HT1080 (cell line): ENCODE measurements at regions not wholly inside any gene's neighbourhood (a gene's known extent, or its start where the extent isn't known, plus 50 kb on each side); places are given as distances from the start of the nearest gene placed in this dataset.

Experiments used
- DNase-seq: peaks from one replicate; pipeline ENCODE4 v3.0.0-alpha.2; 2015; ENCODE audit warnings: low read depth

DNA sequence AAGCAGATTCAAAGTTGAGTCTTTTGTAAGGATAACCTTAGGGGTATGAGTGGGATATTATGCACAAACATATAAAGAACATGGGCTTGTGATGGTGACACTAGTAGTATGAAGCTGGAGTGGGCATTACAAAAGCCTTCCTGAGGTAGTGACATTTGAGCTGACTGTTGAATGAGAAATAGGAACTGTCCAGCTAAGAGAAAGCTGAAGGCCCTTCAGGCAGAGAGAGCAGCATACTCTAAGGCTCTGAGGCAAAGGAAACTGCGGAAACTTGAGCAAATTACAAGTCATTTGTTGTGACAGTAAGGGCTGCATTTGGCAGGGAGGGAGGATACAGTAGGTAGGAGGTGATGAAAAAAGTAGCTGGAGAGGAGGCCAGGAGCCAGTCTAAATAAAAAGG, 190.7 kb upstream of the CD96 start:
- peak; percentile 27 for DNase-seq

DNA sequence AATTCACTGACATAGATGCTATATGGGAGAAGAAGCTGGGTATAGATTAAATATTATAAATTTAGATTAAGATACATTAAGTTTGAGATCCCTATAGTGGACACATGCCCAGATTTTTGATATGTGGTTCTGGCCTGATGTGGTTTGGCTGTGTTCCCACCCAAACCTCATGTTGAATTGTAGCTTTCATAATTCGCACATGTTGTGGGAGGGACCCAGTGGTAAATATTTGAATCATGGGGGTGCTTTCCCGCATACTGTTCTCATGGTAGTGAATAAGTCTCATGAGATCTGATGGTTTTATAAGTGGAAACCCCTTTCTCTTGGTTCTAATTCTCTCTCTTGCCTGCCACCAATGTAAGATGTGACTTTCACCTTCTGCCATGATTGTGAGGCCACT, 189.4 kb upstream of the CD96 start:
- peak; percentile 44 for DNase-seq

- DNase-seq = no peak
Observed at GRCh38 chr3:111359261-111360030, 182.6 kb upstream of the CD96 start.

GRCh38 chr3:111362381-111363009, 179.5 kb upstream of the CD96 start:
- DNase-seq = no peak

- no peak for DNase-seq
Observed at GRCh38 chr3:111366515-111366914, 175.5 kb upstream of the CD96 start.

DNA sequence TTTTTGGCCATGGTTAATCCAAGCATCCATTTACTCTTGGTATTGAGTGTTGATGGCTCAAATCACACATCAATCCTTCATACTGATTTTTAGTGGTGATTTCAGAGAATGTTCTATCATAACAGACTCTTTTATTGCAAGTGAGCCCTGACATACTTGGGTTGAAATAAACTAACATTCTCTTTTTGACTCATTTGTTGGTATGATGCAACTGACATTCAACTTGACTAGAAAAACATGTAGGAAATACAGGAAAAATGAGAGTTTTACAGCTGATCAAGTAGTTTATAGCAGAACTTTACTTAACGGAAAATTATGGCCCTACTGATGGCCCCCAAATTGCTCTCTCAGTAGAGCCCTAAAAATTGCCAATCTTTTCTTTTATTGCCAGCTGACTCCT, 173.9 kb upstream of the CD96 start:
- DNase-seq = no peak

GRCh38 chr3:111369958-111370357, 172.0 kb upstream of the CD96 start:
- DNase-seq = peak; percentile 73

GRCh38 chr3:111373239-111373638, 168.8 kb upstream of the CD96 start:
- DNase-seq = no peak

GRCh38 chr3:111373861-111374260, 168.1 kb upstream of the CD96 start:
- peak; percentile 74 for DNase-seq

DNA sequence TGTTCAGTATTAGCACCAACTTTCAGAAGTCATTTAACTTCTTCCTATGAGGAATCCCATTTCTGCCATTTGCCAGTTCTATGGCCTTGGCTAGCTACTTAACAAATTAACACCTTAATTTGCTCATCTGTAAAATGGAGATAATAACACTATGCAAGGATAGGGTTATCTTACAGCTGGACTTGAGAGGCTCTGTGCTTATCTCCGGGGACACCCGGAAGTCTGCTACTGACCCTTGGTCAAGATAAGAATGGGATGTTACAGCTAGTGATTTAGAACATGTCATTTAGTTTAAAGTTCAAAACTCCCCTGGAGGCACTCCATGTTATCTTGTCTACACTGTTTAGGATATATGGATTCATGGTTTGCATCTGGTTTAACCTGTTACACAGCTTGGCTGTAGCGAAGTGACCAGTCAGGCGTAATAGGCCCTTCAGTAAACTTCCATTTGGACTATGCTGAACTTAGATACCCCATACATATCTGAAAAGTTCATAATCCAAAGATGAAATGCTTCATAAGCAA, 156.0 kb upstream of the CD96 start:
- no peak for DNase-seq

DNA sequence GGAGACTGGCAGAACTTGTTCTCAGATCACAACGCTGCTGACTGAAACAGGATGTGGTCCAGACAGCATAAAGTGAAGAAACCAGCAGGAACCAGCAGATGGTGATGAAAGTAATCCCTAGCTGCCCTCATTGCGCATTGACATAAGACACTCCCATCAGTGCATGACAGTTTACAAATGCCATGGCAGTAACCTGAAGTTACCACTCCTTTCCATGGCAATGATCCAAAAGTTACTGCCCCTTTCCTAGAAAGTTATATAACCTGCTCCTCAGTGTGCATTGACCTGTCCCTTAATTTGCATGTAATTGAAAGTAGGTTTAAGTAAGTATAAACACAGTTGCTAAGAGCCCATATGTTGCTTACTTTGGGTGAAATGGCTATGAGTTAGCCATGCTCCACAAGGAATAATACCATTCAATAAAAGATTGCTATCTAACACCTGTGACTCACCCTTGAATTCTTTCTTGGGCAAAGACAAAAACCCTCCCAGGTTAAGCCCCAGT, 149.1 kb upstream of the CD96 start:
- peak; percentile 84 for DNase-seq

DNA sequence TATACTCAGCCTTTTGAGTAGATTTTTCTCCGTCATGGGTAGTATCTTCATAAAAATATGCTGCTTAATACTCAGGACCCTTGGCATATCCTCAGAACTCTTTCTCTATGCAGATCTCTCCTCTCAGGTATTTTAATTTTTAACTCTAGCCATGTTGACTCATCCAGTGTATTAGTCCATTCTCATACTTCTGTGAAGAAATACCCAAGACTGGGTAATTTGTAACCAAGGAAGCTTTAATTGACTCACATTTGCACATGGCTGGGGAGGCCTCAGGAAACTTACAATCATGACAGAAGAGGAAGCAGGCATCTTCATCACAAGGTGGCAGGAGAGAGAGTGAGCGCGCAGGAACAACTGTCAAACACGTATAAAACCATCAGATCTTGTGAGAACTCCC, 129.3 kb upstream of the CD96 start:
- DNase-seq = peak; percentile 11

DNA sequence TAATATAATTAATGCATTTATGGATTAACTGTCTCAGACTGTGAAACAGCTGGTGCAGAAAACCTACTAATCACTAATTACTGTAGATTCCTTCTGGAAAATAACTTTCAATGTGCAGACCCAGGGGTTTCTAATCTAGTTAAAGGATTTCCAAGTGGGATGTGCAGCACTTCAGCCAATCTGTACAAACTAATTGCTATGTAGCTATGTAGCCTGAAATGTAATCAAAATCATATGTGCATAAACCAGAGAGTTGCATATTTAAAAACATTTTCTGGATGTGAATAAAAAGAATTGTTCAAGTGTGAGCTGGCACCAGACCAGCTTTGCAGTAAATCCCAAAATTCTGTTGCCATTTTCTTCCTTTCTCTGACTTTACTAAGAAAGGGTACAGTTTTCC, 127.5 kb upstream of the CD96 start:
- no peak for DNase-seq

DNA sequence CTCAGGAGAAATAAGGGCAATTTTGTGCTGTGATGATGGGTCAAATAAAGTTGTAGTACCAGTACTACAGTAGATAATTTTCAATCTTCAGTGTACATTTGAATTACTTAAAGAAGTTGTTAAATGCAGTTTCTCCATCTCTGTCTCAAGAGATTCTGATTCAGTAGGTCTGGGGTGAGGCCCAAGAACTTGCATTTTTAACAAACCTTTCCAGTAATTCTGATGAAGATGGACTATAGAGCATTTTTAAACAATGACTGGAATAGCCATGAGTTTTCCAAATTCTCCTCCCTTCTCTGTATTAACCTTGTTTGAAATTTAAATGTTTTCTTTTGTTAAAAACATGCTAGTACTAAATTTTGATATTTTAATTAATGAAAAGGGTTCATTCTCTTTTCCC, 127.0 kb upstream of the CD96 start:
- no peak for DNase-seq

GRCh38 chr3:111418391-111418790, 123.6 kb upstream of the CD96 start:
- DNase-seq = no peak

DNA sequence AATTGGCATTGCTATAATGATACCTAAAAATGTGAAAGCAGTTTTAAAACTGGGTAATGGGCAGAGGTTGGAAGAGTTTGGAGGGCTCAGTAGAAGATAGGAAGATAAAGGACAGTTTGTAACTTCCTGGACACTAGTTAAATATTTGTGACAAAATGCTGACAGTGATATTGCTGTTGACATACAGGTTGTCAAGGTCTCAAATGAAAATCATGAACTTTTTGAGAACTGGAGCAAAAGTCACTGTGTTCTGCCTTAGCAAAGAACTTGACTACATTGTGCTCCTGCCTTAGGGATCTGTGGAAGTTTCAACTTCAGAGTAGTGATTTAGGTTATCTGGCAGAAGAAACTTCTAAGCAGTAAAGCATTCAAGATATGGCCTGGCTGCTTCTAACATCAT, 113.7 kb upstream of the CD96 start:
- no peak for DNase-seq

DNA sequence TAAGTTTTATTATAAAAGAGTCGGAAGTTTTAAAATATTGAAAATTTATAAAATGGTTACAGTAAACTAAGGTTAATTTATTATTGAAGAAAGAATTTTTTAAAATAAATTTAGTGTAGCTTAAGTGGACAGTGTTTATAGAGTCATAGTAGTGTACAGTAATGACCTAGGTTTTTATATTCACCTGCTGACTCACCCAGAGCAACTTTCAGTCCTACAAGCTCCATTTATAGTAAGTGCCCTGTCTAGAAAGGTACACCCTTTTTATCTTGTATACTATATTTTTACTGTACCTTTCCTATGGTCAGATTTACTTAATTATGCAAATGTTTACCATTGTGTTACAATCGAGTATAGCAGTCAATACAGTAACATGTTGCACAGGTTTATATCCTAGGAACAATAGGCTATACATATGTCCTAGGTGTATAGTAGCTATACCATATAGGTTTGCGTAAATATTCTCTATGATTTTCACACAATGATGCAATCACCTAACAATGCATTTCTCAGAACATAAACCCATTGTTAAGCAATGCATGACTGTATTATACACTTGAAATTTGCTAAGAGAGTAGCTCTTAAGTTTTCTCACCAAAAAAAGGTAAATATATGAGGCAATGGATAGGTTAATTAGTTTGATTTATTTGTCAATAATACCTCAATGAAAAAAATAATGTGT, 106.9 kb upstream of the CD96 start:
- DNase-seq = no peak

DNA sequence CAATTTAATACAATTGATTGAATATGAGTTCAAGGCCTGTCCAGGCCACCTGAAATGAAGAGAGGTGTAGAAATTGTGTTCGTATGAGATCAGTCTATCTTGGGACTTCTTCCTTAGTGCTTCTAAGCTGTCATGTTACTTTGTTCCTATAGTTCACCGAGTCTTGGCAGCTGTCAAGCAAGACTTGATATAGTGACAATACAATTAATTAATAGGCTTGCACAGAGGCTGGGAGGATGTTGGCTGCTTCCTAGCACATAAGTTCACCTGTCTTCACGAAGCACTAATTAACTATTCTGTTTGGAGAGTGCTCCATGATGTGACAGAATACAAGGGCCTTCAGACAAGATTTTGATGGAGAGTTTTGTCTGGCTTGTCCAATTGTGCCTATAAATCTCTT, 103.7 kb upstream of the CD96 start:
- DNase-seq = no peak

DNA sequence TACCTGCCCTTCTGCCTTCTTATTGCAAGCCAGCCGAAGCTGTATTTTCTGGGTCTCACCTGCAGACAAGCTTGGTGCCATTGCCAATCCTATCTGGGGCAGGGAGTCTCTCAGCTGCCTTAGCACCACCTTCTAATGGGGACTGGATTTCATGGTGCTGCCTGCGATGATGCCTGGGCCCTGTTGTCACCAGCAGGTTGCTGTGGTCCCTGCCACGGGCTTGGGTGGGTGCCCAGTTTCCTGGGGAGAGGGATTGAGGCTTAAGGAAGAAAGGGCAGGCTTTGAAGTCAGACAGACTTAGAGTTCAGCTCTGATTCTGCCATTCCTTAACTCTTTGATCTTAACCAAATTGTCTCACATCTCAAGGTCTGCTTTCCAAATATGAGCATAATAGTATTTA, 87.4 kb upstream of the CD96 start:
- DNase-seq = no peak

DNA sequence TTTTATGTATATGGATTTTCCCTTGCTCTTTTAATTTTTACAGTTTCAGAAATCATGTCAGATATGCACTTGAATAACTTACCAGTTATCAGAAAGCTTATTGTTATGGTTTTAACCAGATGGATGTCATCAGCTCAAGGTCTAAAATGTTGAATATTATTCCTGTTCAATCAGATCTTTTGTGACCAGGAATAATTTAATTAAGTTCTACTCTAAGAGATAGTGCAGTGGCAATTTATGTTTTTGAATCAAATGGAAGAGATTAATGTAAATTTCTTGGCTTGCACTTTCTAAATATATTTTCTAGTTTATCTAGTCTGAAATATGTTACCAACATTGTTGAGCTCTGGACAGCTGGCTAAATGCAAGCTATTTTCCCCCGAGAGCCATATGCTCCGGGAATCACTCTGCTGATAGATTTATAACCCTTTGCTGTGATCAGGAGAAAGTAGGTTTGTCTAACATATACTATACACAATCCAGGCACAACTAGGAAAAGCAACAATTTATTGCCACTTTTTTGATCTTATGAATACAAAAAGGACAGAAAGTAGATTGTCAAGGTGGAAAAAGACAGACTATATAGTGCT, 76.8 kb upstream of the CD96 start:
- no peak for DNase-seq

GRCh38 chr3:111470032-111470431, 72.0 kb upstream of the CD96 start:
- no peak for DNase-seq

DNA sequence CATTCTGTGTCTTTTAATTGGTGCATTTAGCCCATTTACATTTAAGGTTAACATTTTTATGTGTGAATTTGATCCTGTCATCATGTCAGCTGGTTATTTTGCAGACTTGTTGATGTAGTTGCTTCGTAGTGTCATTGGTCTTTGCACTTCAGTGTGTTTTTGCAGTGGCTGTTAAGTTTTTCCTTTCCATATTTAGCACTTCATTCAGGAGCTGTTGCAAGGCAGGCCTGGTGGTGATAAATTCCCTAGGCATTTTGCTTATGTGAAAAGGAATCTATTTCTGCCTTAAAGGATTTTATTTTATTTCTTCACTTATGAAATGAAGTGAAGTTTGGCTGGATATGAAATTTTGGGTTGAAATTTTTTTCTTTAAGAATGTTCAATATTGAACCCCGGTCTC, 70.2 kb upstream of the CD96 start:
- DNase-seq = no peak
